Loucy (cell line): ENCODE measurements at regions not wholly inside any gene's neighbourhood (a gene's known extent, or its start where the extent isn't known, plus 50 kb on each side); places are given as distances from the start of the nearest gene placed in this dataset.

ENCODE experiments used
- CTCF ChIP-seq: fragments of 200-600 bp; sonication (generic); conservative IDR thresholded peaks from 2 replicates; pipeline ENCODE4 v1.5.1; 2014; ENCODE audit warnings: mild to moderate bottlenecking, antibody characterized with exemption, low read length
- EZH2phosphoT487 ChIP-seq: fragments of 200-600 bp; IDR thresholded peaks from 2 replicates; pipeline ENCODE4 v1.6.1; 2018; ENCODE audit warnings: antibody characterized with exemption, mild to moderate bottlenecking, moderate library complexity, borderline replicate concordance

GRCh38 chr3:118527514-118528044 lies 507.1 kb downstream of the IGSF11 start:
- no peak for TF ChIP-seq CTCF
- no peak for TF ChIP-seq EZH2phosphoT487
